ENCODE measurements at regions not wholly inside any gene's neighbourhood (a gene's known extent, or its start where the extent isn't known, plus 50 kb on each side); places are given as distances from the start of the nearest gene placed in this dataset.

GRCh38 chr17:56707312-56708219 lies 114.1 kb downstream of the NOG start:
- no peak for TF ChIP-seq CTCF (IDR thresholded peaks at IDR 0.05)
- no peak for TF ChIP-seq ZFX (IDR thresholded peaks at IDR 0.05; ENCODE audit: borderline replicate concordance)

Measured in 22Rv1 (cell line).